ENCODE measurements at regions not wholly inside any gene's neighbourhood (a gene's known extent, or its start where the extent isn't known, plus 50 kb on each side); places are given as distances from the start of the nearest gene placed in this dataset.

- TF ChIP-seq EZH2 (IDR thresholded peaks at IDR 0.05; ENCODE audit: low read length, unreplicated experiment) (no peak), CTCF (conservative IDR thresholded peaks at IDR 0.05; ENCODE audit: low read depth, low read length) (no peak)
Measured at GRCh38 chr6:103042336-103042735, 1648.8 kb downstream of the GRIK2 start.

Measured in PC-3 (cell line).